GM12878 (cell line): ENCODE measurements at regions not wholly inside any gene's neighbourhood (a gene's known extent, or its start where the extent isn't known, plus 50 kb on each side); places are given as distances from the start of the nearest gene placed in this dataset.

Experiments used
- ATAC-seq: fragments of 200-7000 bp; cut with Tn5 transposase; 3 replicates; pipeline ENCODE4 v1.9.1; 2020; ENCODE audit warnings: mild to moderate bottlenecking, moderate library complexity
- BruUV-seq: library from RNA; stranded (reverse); fragments of 400-500 nt; replicated peaks from 2 replicates; lab custom pipeline; 2021; lab: Mats Ljungman, UMichigan
- CTCF ChIA-PET: fragments of 300-600 bp; sonication (Branson Sonifier 250); formaldehyde crosslinking; extraction: SDS; loops from one replicate; lab custom pipeline; 2021; ENCODE audit warnings: inconsistent platforms; lab: Yijun Ruan, JAX
- POLR2A ChIA-PET: fragments of 350-600 bp; formaldehyde crosslinking; extraction: SDS; loops from one replicate; lab custom pipeline; 2021; ENCODE audit warnings: inconsistent platforms; lab: Charles Lee
- RAD21 ChIA-PET: fragments of 300-600 bp; sonication (Branson Sonifier 250); formaldehyde crosslinking; loops from one replicate; lab custom pipeline; 2023; ENCODE audit warnings: antibody characterized with exemption; ENCODE audit not compliant: unreplicated experiment; lab: Charles Lee
- SMC1A ChIA-PET: fragments of 300-600 bp; sonication (Branson Sonifier 250); formaldehyde crosslinking; loops from one replicate; lab custom pipeline; 2023; ENCODE audit not compliant: unreplicated experiment, uncharacterized antibody; lab: Charles Lee
- DNase-seq: peaks from one replicate; pipeline ENCODE4 v3.0.0-alpha.2; 2011; ENCODE audit warnings: low read depth, low spot score
- FAIRE-seq: peaks from 3 replicates; lab custom pipeline; 2011; peaks lifted over from hg19 to GRCh38; lab: Jason Lieb, UNC
- H2AFZ ChIP-seq: 2 replicates; pipeline ENCODE4 v1.6.0; 2011; ENCODE audit warnings: low read depth, low read length, control low read depth; ENCODE audit not compliant: control insufficient read depth
- H3K27ac ChIP-seq: 2 replicates; pipeline ENCODE4 v1.5.1; 2011; ENCODE audit warnings: control low read depth; ENCODE audit not compliant: control insufficient read depth, insufficient read depth
- H3K27me3 ChIP-seq, 2 experiments: replicated peaks in 1 of 2; 2 replicates each; pipeline versions ENCODE4 v1.6.0 to v1.6.1; 2011; ENCODE audit warnings: low read length in 1 of 2; ENCODE audit not compliant: control insufficient read depth in 2 of 2, insufficient read depth in 2 of 2
- H3K36me3 ChIP-seq, 2 experiments: 2 replicates each; pipeline ENCODE4 v1.5.1; 2011; ENCODE audit warnings: low read length in 1 of 2; ENCODE audit not compliant: control insufficient read depth in 2 of 2, insufficient read depth in 2 of 2
- H3K4me1 ChIP-seq: 2 replicates; pipeline ENCODE4 v1.6.1; 2011; ENCODE audit warnings: mild to moderate bottlenecking, low read length, moderate library complexity, mixed read lengths; ENCODE audit not compliant: control insufficient read depth, insufficient read depth
- H3K4me2 ChIP-seq: 2 replicates; pipeline ENCODE4 v1.6.0; 2011; ENCODE audit warnings: control low read depth; ENCODE audit not compliant: control insufficient read depth, insufficient read depth
- H3K4me3 ChIP-seq: fragments of 200-600 bp; sonication (generic); 2 replicates; pipeline ENCODE4 v1.5.1; 2016
- H3K79me2 ChIP-seq: 2 replicates; pipeline ENCODE4 v1.6.0; 2011; ENCODE audit warnings: low read length; ENCODE audit not compliant: control insufficient read depth, insufficient read depth
- H3K9ac ChIP-seq: 2 replicates; pipeline ENCODE4 v1.8.0; 2011; ENCODE audit warnings: low read length, control low read depth, mixed read lengths; ENCODE audit not compliant: control insufficient read depth, insufficient read depth
- H3K9me3 ChIP-seq: replicated peaks from 3 replicates; pipeline ENCODE4 v1.5.1; 2011; ENCODE audit warnings: mild to moderate bottlenecking, low read length; ENCODE audit not compliant: control insufficient read depth, insufficient read depth
- H4K20me1 ChIP-seq: 2 replicates; pipeline ENCODE4 v1.6.0; 2011; ENCODE audit not compliant: control insufficient read depth, insufficient read depth
- BCLAF1 ChIP-seq: fragments of 450-650 bp; IDR thresholded peaks from 2 replicates; pipeline ENCODE4 v1.6.1; 2017; ENCODE audit warnings: antibody characterized with exemption, mild to moderate bottlenecking, moderate library complexity
- CEBPB ChIP-seq, 2 experiments: fragments of 150-350 bp in 1 of 2; IDR thresholded peaks; 2 replicates each; pipeline ENCODE4 v1.6.1; 2012 to 2014; ENCODE audit warnings: low read depth in 2 of 2, low read length in 2 of 2, borderline replicate concordance in 1 of 2, inconsistent platforms in 1 of 2
- CREM ChIP-seq: IDR thresholded peaks from 2 replicates; pipeline ENCODE4 v1.6.1; 2014; ENCODE audit warnings: antibody characterized with exemption, low read depth
- E2F4 ChIP-seq: IDR thresholded peaks from 2 replicates; pipeline ENCODE4 v1.6.1; 2012; ENCODE audit warnings: low read depth, low read length, improper control_type of control experiment
- GATAD2B ChIP-seq: fragments of 450-650 bp; conservative IDR thresholded peaks from 2 replicates; pipeline ENCODE4 v1.6.1; 2017; ENCODE audit warnings: low read depth, mild to moderate bottlenecking, moderate library complexity
- HCFC1 ChIP-seq: fragments of 150-350 bp; IDR thresholded peaks from 2 replicates; pipeline ENCODE4 v1.6.1; 2014; ENCODE audit warnings: low read length
- IKZF1 ChIP-seq: fragments of 450-650 bp; conservative IDR thresholded peaks from 2 replicates; pipeline ENCODE4 v1.6.1; 2017; ENCODE audit warnings: antibody characterized with exemption, mild to moderate bottlenecking
- MEF2B ChIP-seq: fragments of 450-650 bp; IDR thresholded peaks from 2 replicates; pipeline ENCODE4 v1.6.1; 2018; ENCODE audit warnings: mild to moderate bottlenecking, moderate library complexity; ENCODE audit not compliant: partially characterized antibody, poor library complexity, severe bottlenecking
- MYC ChIP-seq: IDR thresholded peaks from 2 replicates; pipeline ENCODE4 v1.6.1; 2011; ENCODE audit warnings: mild to moderate bottlenecking, low read length, moderate library complexity, inconsistent platforms; ENCODE audit not compliant: insufficient read depth, insufficient replicate concordance, insufficient read length, severe bottlenecking
- SIN3A ChIP-seq: IDR thresholded peaks from 2 replicates; pipeline ENCODE4 v1.6.1; 2012; ENCODE audit warnings: low read depth, low read length, improper control_type of control experiment
- SMC3 ChIP-seq: IDR thresholded peaks from 2 replicates; pipeline ENCODE4 v1.6.1; 2011; ENCODE audit warnings: low read length, improper control_type of control experiment, borderline replicate concordance
- SPI1 ChIP-seq: IDR thresholded peaks from 2 replicates; pipeline ENCODE4 v1.6.1; 2011; ENCODE audit warnings: low read depth, mild to moderate bottlenecking, low read length, moderate library complexity, borderline replicate concordance; ENCODE audit not compliant: insufficient read depth
- TAF1 ChIP-seq: IDR thresholded peaks from 2 replicates; pipeline ENCODE4 v1.6.1; 2011; ENCODE audit warnings: mild to moderate bottlenecking, low read depth, low read length, borderline replicate concordance
- ZNF622 ChIP-seq: fragments of 450-650 bp; IDR thresholded peaks from 2 replicates; pipeline ENCODE4 v1.6.1; 2017; ENCODE audit warnings: mild to moderate bottlenecking, inconsistent platforms
- WGBS: methylation state at CpG from one replicate; pipeline ENCODE4 v1.1.6; 2016; ENCODE audit warnings: low lambda C conversion rate; ENCODE audit not compliant: insufficient replicate concordance, insufficient coverage; ENCODE audit errors: missing lambda C conversion rate; 5-methylcytosine and 5-hydroxymethylcytosine counted together
- in situ Hi-C: fragments of 300-500 bp; cut with MboI; formaldehyde crosslinking; loops from 9 replicates; pipeline ENCODE4 v1.14.3; 2018; ENCODE audit warnings: mixed read lengths
- intact Hi-C: fragments of 100-400 bp; cut with micrococcal nuclease; formaldehyde crosslinking; loops from one replicate; pipeline ENCODE4 v1.14.2; 2022; ENCODE audit not compliant: unreplicated experiment

- ChIA-PET RAD21 (interaction anchor here (0.7 to 1.8 kb wide), 2 partner anchors 44 to 102 kb away, joined by 3 to 4 read pairs; no protein-coding TSS in a partner anchor), SMC1A (interaction anchor here (1.4 kb wide), 1 partner anchor 8 kb away, joined by 6 read pairs; no protein-coding TSS in a partner anchor), POLR2A (no interaction called here), CTCF (no interaction called here)
- Histone ChIP-seq H3K4me3 (no peak overlapping the region), H3K79me2 (no peaks in the 10 kb centered on the region), H3K4me2 (no peak overlapping the region), H2AFZ (peak overlapping the region; percentile 66), H4K20me1 (no peaks in the 10 kb centered on the region), H3K9me3 (no peaks in the 10 kb centered on the region), H3K27ac (no peak overlapping the region), H3K36me3 (no peaks in the 10 kb centered on the region), H3K9ac (no peak overlapping the region), H3K27me3 (no peaks in the 10 kb centered on the region), H3K4me1 (peaks cover 16% of the 10 kb centered on the region)
- TF ChIP-seq ZNF622 = no peak
- TF ChIP-seq SPI1 = no peak
- TF ChIP-seq IKZF1 = no peak
- TF ChIP-seq TAF1 = no peak
- no peak for TF ChIP-seq HCFC1
- TF ChIP-seq MYC = no peak
- TF ChIP-seq MEF2B = no peak
- TF ChIP-seq CEBPB (IDR thresholded peaks at IDR 0.05; ENCODE audit: borderline replicate concordance in 1 of 2, low read depth in 2 of 2, low read length in 2 of 2) = no peak
- TF ChIP-seq SIN3A = no peak
- TF ChIP-seq E2F4 = no peak
- TF ChIP-seq GATAD2B = no peak
- TF ChIP-seq CREM = no peak
- no peak for TF ChIP-seq SMC3
- TF ChIP-seq BCLAF1 = no peak
- no TSS peak for BruUV-seq
- FAIRE-seq (peak; percentile 83), ATAC-seq (no peak), DNase-seq (no peak)
- intact Hi-C loops (no loop called here), in situ Hi-C loops (no loop called here)
- 45% methylated on average over 5 of the region's 5 CpGs for WGBS
Measured at GRCh38 chr5:173778784-173779304, 109.3 kb upstream of the CPEB4 start.
